HepG2 (cell line): ENCODE measurements at regions not wholly inside any gene's neighbourhood (a gene's known extent, or its start where the extent isn't known, plus 50 kb on each side); places are given as distances from the start of the nearest gene placed in this dataset.

Experiments used
- ATAC-seq: fragments of 200-7000 bp; cut with Tn5 transposase; 3 replicates; pipeline ENCODE4 v1.9.1; 2020; ENCODE audit warnings: mild to moderate bottlenecking, moderate library complexity
- BruUV-seq: library from RNA; stranded (reverse); fragments of 400-500 nt; replicated peaks from 2 replicates; lab custom pipeline; 2021; lab: Mats Ljungman, UMichigan
- CTCF ChIA-PET: fragments of 300-600 bp; formaldehyde crosslinking; extraction: SDS; loops from one replicate; lab custom pipeline; 2021; ENCODE audit warnings: low total read pairs, inconsistent platforms, low intra/inter-chr PET ratio; lab: Yijun Ruan, JAX
- POLR2A ChIA-PET: fragments of 350-600 bp; sonication (Branson Sonifier 250); formaldehyde crosslinking; loops from one replicate; lab custom pipeline; 2020; ENCODE audit warnings: antibody characterized with exemption, inconsistent platforms; lab: Yijun Ruan, JAX
- DNase-seq: peaks from one replicate; pipeline ENCODE4 v3.0.0-alpha.2; 2015; ENCODE audit warnings: low spot score
- FAIRE-seq: peaks from 3 replicates; lab custom pipeline; 2011; peaks lifted over from hg19 to GRCh38; lab: Jason Lieb, UNC
- H2AFZ ChIP-seq: one replicate; pipeline ENCODE4 v1.6.1; 2011; ENCODE audit warnings: low read length, inconsistent platforms
- H3K27ac ChIP-seq: fragments of 300-600 bp; 3 replicates; pipeline ENCODE4 v1.8.0; 2011; ENCODE audit warnings: mixed run types, mild to moderate bottlenecking, mixed read lengths, low read length, inconsistent platforms; ENCODE audit not compliant: insufficient read depth; ENCODE audit errors: extremely low read length
- H3K27me3 ChIP-seq, 2 experiments: fragments of 200-600 bp in 1 of 2; 2 replicates in 1 of 2; 3 replicates in 1 of 2; pipeline versions ENCODE4 v1.6.0 to v1.8.0; 2011; ENCODE audit warnings: low read length in 2 of 2, mild to moderate bottlenecking in 2 of 2, moderate library complexity in 2 of 2, inconsistent platforms in 1 of 2; ENCODE audit not compliant: insufficient read depth in 2 of 2, control insufficient read depth in 1 of 2
- H3K36me3 ChIP-seq, 2 experiments: fragments of 200-600 bp in 1 of 2; replicated peaks in 1 of 2; 2 replicates in 1 of 2; 3 replicates in 1 of 2; pipeline versions ENCODE4 v1.5.1 to v1.8.0; 2011; ENCODE audit warnings: low read length in 2 of 2, inconsistent platforms in 1 of 2; ENCODE audit not compliant: insufficient read depth in 2 of 2, control insufficient read depth in 1 of 2
- H3K4me1 ChIP-seq: 2 replicates; pipeline ENCODE4 v1.5.1; 2012; ENCODE audit warnings: low read length, inconsistent platforms; ENCODE audit not compliant: insufficient read depth
- H3K4me2 ChIP-seq: 2 replicates; pipeline ENCODE4 v1.6.0; 2011; ENCODE audit warnings: low read depth, low read length, inconsistent platforms
- H3K4me3 ChIP-seq, 3 experiments: fragments of 200-600 bp in 1 of 3; sonication (generic), shearing (Covaris generic) in 1 of 3; replicated peaks in 1 of 3; 2 replicates each; pipeline ENCODE4 v1.5.1; 2011 to 2016; ENCODE audit warnings: low read length in 3 of 3, inconsistent platforms in 2 of 3, low read depth in 2 of 3, mild to moderate bottlenecking in 2 of 3, control low read depth in 1 of 3, mixed read lengths in 1 of 3; ENCODE audit not compliant: insufficient read depth in 1 of 3
- H3K79me2 ChIP-seq: one replicate; pipeline ENCODE4 v1.6.1; 2011; ENCODE audit warnings: low read length, inconsistent platforms; ENCODE audit not compliant: insufficient read depth
- H3K9ac ChIP-seq: 2 replicates; pipeline ENCODE4 v1.6.0; 2011; ENCODE audit warnings: mild to moderate bottlenecking, low read depth, low read length, inconsistent platforms; ENCODE audit not compliant: insufficient read depth
- H3K9me3 ChIP-seq: 2 replicates; pipeline ENCODE4 v1.5.1; 2012; ENCODE audit warnings: mild to moderate bottlenecking, low read length
- H4K20me1 ChIP-seq: 2 replicates; pipeline ENCODE4 v1.6.0; 2011; ENCODE audit warnings: inconsistent platforms, mild to moderate bottlenecking, low read length, moderate library complexity; ENCODE audit not compliant: insufficient read depth
- BRD4 ChIP-seq: sonication (generic); formaldehyde crosslinking; IDR thresholded peaks from 2 replicates; pipeline ENCODE4 v1.4.0; 2020; ENCODE audit warnings: missing genetic modification reagents
- CEBPB ChIP-seq: IDR thresholded peaks from 2 replicates; pipeline ENCODE4 v1.6.1; 2011; ENCODE audit warnings: low read depth, low read length, improper control_type of control experiment, borderline replicate concordance
- KLF6 ChIP-seq: IDR thresholded peaks from 2 replicates; pipeline ENCODE4 v1.8.0; 2016; ENCODE audit warnings: missing biosample characterization, missing genetic modification reagents
- REPIN1 ChIP-seq: sonication (generic); formaldehyde crosslinking; IDR thresholded peaks from 2 replicates; pipeline ENCODE4 v1.8.0; 2022; ENCODE audit warnings: missing genetic modification reagents, low read depth, mild to moderate bottlenecking, borderline replicate concordance
- ZEB1 ChIP-seq: IDR thresholded peaks from 2 replicates; pipeline ENCODE4 v1.6.1; 2012; ENCODE audit warnings: mild to moderate bottlenecking, low read depth, inconsistent platforms; ENCODE audit not compliant: insufficient replicate concordance
- ZNF543 ChIP-seq: sonication (generic); formaldehyde crosslinking; IDR thresholded peaks from 2 replicates; pipeline ENCODE4 v1.4.0; 2020; ENCODE audit warnings: mild to moderate bottlenecking, missing genetic modification reagents
- WGBS: methylation state at CpG from one replicate; pipeline ENCODE4 v1.1.6; 2017; ENCODE audit warnings: low lambda C conversion rate; 5-methylcytosine and 5-hydroxymethylcytosine counted together
- in situ Hi-C: cut with HindIII; loops from 2 replicates; pipeline ENCODE4 v1.10.0; 2017; ENCODE audit warnings: low pct_unique_long_range_greater_than_20kb; ENCODE audit not compliant: extremely low pct_ligation_motif_present
- intact Hi-C: fragments of 100-400 bp; cut with micrococcal nuclease; formaldehyde crosslinking; loops from one replicate; pipeline ENCODE4 v1.10.0; 2022; ENCODE audit not compliant: unreplicated experiment
- TF ChIP-seq, protein P1 (sequence below): sonication (generic); formaldehyde crosslinking; IDR thresholded peaks from 2 replicates; pipeline ENCODE4 v1.8.0; 2022; ENCODE audit warnings: low read depth, missing genetic modification reagents
- TF ChIP-seq, protein P2 (sequence below): sonication (generic); formaldehyde crosslinking; IDR thresholded peaks from 2 replicates; pipeline ENCODE4 v1.4.0; 2020; ENCODE audit warnings: missing genetic modification reagents
- TF ChIP-seq, protein P3 (sequence below): fragments of 450-650 bp; IDR thresholded peaks from 2 replicates; pipeline ENCODE4 v1.6.1; 2016

DNA sequence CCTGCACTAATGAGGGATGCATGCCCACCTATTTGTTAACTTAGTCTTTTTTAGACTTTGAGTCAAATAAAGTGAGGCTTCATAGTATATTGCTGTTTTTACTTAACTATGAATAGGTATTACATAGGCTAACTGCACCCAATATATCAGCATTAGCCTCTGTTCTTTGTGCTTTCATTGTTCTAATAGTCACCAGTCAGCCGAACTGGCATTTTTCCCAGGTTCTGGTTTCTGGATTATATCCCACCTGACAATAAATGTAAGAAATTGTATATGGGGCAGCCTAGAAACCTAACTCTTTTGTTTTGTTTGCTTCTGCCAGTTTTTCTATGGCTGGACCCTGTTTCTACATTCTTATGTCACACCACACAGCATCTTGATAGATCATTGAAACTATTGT is 1672.4 kb upstream of the LRRTM1 start:
- Histone ChIP-seq H4K20me1 (no peaks in the 10 kb centered on the region), H3K9me3 (peaks cover 20% of the 10 kb centered on the region), H3K27me3 (no peaks in the 10 kb centered on the region), H3K4me1 (no peaks in the 10 kb centered on the region), H3K4me2 (no peak overlapping the region), H3K36me3 (no peaks in the 10 kb centered on the region), H3K4me3 (no peak overlapping the region), H3K9ac (no peak overlapping the region), H3K79me2 (no peaks in the 10 kb centered on the region), H3K27ac (no peak overlapping the region), H2AFZ (no peak overlapping the region)
- TF ChIP-seq KLF6 (no peak), BRD4 (CRISPR knock-in tag) (no peak), ZNF543 (no peak), ZEB1 (no peak), CEBPB (no peak), REPIN1 (no peak)
- TF ChIP-seq, protein P1, sequence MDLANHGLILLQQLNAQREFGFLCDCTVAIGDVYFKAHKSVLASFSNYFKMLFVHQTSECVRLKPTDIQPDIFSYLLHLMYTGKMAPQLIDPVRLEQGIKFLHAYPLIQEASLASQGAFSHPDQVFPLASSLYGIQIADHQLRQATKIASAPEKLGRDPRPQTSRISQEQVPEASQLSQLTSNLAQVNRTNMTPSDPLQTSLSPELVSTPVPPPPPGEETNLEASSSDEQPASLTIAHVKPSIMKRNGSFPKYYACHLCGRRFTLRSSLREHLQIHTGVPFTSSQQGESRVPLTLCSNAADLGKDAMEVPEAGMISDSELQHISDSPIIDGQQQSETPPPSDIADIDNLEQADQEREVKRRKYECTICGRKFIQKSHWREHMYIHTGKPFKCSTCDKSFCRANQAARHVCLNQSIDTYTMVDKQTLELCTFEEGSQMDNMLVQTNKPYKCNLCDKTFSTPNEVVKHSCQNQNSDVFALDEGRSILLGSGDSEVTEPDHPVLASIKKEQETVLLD (CRISPR knock-in tag), result no peak
- TF ChIP-seq, protein P2, sequence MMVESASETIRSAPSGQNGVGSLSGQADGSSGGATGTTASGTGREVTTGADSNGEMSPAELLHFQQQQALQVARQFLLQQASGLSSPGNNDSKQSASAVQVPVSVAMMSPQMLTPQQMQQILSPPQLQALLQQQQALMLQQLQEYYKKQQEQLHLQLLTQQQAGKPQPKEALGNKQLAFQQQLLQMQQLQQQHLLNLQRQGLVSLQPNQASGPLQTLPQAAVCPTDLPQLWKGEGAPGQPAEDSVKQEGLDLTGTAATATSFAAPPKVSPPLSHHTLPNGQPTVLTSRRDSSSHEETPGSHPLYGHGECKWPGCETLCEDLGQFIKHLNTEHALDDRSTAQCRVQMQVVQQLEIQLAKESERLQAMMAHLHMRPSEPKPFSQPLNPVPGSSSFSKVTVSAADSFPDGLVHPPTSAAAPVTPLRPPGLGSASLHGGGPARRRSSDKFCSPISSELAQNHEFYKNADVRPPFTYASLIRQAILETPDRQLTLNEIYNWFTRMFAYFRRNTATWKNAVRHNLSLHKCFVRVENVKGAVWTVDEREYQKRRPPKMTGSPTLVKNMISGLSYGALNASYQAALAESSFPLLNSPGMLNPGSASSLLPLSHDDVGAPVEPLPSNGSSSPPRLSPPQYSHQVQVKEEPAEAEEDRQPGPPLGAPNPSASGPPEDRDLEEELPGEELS (CRISPR knock-in tag), result no peak
- TF ChIP-seq, protein P3, sequence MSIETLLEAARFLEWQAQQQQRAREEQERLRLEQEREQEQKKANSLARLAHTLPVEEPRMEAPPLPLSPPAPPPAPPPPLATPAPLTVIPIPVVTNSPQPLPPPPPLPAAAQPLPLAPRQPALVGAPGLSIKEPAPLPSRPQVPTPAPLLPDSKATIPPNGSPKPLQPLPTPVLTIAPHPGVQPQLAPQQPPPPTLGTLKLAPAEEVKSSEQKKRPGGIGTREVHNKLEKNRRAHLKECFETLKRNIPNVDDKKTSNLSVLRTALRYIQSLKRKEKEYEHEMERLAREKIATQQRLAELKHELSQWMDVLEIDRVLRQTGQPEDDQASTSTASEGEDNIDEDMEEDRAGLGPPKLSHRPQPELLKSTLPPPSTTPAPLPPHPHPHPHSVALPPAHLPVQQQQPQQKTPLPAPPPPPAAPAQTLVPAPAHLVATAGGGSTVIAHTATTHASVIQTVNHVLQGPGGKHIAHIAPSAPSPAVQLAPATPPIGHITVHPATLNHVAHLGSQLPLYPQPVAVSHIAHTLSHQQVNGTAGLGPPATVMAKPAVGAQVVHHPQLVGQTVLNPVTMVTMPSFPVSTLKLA, result no peak
- WGBS, result 6% methylated on average over 1 of the region's 1 CpG
- BruUV-seq, result no TSS peak
- no peak for ATAC-seq
- CTCF ChIA-PET, result no interaction called here
- no peak for DNase-seq
- POLR2A ChIA-PET, result no interaction called here
- intact Hi-C loops, result no loop called here
- no peak for FAIRE-seq
- in situ Hi-C loops, result no loop called here
